SK-N-SH (cell line): ENCODE measurements at regions not wholly inside any gene's neighbourhood (a gene's known extent, or its start where the extent isn't known, plus 50 kb on each side); places are given as distances from the start of the nearest gene placed in this dataset.

Experiments used
- CTCF ChIA-PET: fragments of 300-600, 350-600 bp; formaldehyde crosslinking; extraction: SDS; loops from one replicate; lab custom pipeline; 2021; lab: Yijun Ruan, JAX
- POLR2A ChIA-PET: fragments of 350-600 bp; sonication (Branson Sonifier 250); formaldehyde crosslinking; extraction: SDS; loops from one replicate; lab custom pipeline; 2020; ENCODE audit warnings: antibody characterized with exemption, inconsistent platforms; lab: Yijun Ruan, JAX
- DNase-seq: peaks from one replicate; pipeline ENCODE4 v3.0.0; 2012
- H2AFZ ChIP-seq: fragments of 200-600 bp; sonication (generic); 2 replicates; pipeline ENCODE4 v1.8.1; 2016; ENCODE audit warnings: antibody characterized with exemption, mild to moderate bottlenecking, low read depth
- H3F3A ChIP-seq: fragments of 200-600 bp; sonication (generic); replicated peaks from 2 replicates; pipeline ENCODE3; 2016; ENCODE audit warnings: antibody characterized with exemption, mild to moderate bottlenecking; ENCODE audit not compliant: insufficient read depth
- H3K27ac ChIP-seq, 2 experiments: fragments of 200-500 bp in 1 of 2; fragments of 200-600 bp in 1 of 2; sonication (Bioruptor generic) in 1 of 2; sonication (generic), shearing (Covaris generic) in 1 of 2; 2 replicates each; pipeline versions ENCODE4 v1.5.1 to v1.6.1; 2014 to 2016; ENCODE audit warnings: low read depth in 2 of 2, inconsistent platforms in 1 of 2, low read length in 1 of 2, mild to moderate bottlenecking in 1 of 2, mixed read lengths in 1 of 2
- H3K27me3 ChIP-seq: fragments of 200-600 bp; sonication (generic), shearing (Covaris generic); 2 replicates; pipeline ENCODE4 v1.6.1; 2016; ENCODE audit warnings: mixed run types; ENCODE audit not compliant: insufficient read depth
- H3K36me3 ChIP-seq, 2 experiments: fragments of 200-500 bp in 1 of 2; fragments of 200-600 bp in 1 of 2; sonication (Bioruptor generic) in 1 of 2; sonication (generic) in 1 of 2; replicated peaks in 1 of 2; 2 replicates each; pipeline versions ENCODE3 to v1.5.1; 2014 to 2016; ENCODE audit warnings: low read length in 1 of 2, mild to moderate bottlenecking in 1 of 2; ENCODE audit not compliant: insufficient read depth in 2 of 2, control insufficient read depth in 1 of 2
- H3K4me1 ChIP-seq, 2 experiments: fragments of 200-500 bp in 1 of 2; fragments of 200-600 bp in 1 of 2; sonication (Bioruptor generic) in 1 of 2; sonication (generic), shearing (Covaris generic) in 1 of 2; 2 replicates each; pipeline versions ENCODE4 v1.5.1 to v1.6.1; 2014 to 2016; ENCODE audit warnings: low read depth in 1 of 2, low read length in 1 of 2, mixed run types in 1 of 2; ENCODE audit not compliant: insufficient read depth in 2 of 2, control insufficient read depth in 1 of 2
- H3K4me2 ChIP-seq: fragments of 200-600 bp; sonication (generic), shearing (Covaris generic); 2 replicates; pipeline ENCODE4 v1.6.1; 2017; ENCODE audit warnings: mixed run types
- H3K4me3 ChIP-seq, 2 experiments: fragments of 200-500 bp in 1 of 2; fragments of 200-600 bp in 1 of 2; sonication (Bioruptor generic) in 1 of 2; sonication (generic), shearing (Covaris generic) in 1 of 2; 2 replicates each; pipeline versions ENCODE4 v1.5.1 to v1.8.1; 2014 to 2016; ENCODE audit warnings: low read depth in 2 of 2, inconsistent platforms in 1 of 2, low read length in 1 of 2, mild to moderate bottlenecking in 1 of 2, mixed read lengths in 1 of 2, moderate library complexity in 1 of 2
- H3K79me2 ChIP-seq: fragments of 200-600 bp; sonication (generic); 2 replicates; pipeline ENCODE4 v1.8.1; 2017; ENCODE audit warnings: mild to moderate bottlenecking; ENCODE audit not compliant: insufficient read depth
- H3K9ac ChIP-seq: fragments of 200-600 bp; sonication (generic); 2 replicates; pipeline ENCODE4 v1.6.1; 2017; ENCODE audit warnings: mixed run types
- H3K9me2 ChIP-seq: fragments of 200-600 bp; sonication (generic); 2 replicates; pipeline ENCODE4 v1.6.1; 2017; ENCODE audit warnings: mixed run types
- H3K9me3 ChIP-seq: fragments of 200-600 bp; sonication (generic); 2 replicates; pipeline ENCODE4 v1.6.1; 2017; ENCODE audit warnings: mixed run types, mild to moderate bottlenecking, moderate library complexity
- H4K20me1 ChIP-seq: fragments of 200-600 bp; sonication (generic); 2 replicates; pipeline ENCODE4 v1.6.1; 2017; ENCODE audit warnings: mild to moderate bottlenecking, mixed run types; ENCODE audit not compliant: insufficient read depth
- CHD2 ChIP-seq: fragments of 150-350 bp; IDR thresholded peaks from 2 replicates; pipeline ENCODE4 v1.6.1; 2018; ENCODE audit warnings: low read length; ENCODE audit not compliant: partially characterized antibody
- ELF1 ChIP-seq: IDR thresholded peaks from 2 replicates; pipeline ENCODE4 v1.4.0; 2012
- EZH2phosphoT487 ChIP-seq: fragments of 200-600 bp; sonication (generic); IDR thresholded peaks from 2 replicates; pipeline ENCODE4 v1.6.1; 2017; ENCODE audit warnings: low read depth, mixed run types, mild to moderate bottlenecking, antibody characterized with exemption, moderate library complexity, borderline replicate concordance
- GATA2 ChIP-seq: sonication (generic); formaldehyde crosslinking; IDR thresholded peaks from 2 replicates; pipeline ENCODE4 v1.5.0; 2020; ENCODE audit warnings: mild to moderate bottlenecking, missing genetic modification reagents
- IRF3 ChIP-seq: fragments of 150-350 bp; IDR thresholded peaks from 2 replicates; pipeline ENCODE4 v1.6.1; 2016; ENCODE audit warnings: mild to moderate bottlenecking, low read depth, low read length
- JUND ChIP-seq: IDR thresholded peaks from 2 replicates; pipeline ENCODE4 v1.4.0; 2012
- MEF2A ChIP-seq: IDR thresholded peaks from 2 replicates; pipeline ENCODE4 v1.4.0; 2012; ENCODE audit warnings: low read depth, borderline replicate concordance
- MXI1 ChIP-seq: IDR thresholded peaks from 2 replicates; pipeline ENCODE4 v1.6.1; 2012; ENCODE audit warnings: mild to moderate bottlenecking, low read depth, low read length, improper control_type of control experiment
- POLR2AphosphoS5 ChIP-seq: IDR thresholded peaks from 2 replicates; pipeline ENCODE4 v1.6.1; 2012; ENCODE audit warnings: low read depth, low read length
- SMC3 ChIP-seq: IDR thresholded peaks from 2 replicates; pipeline ENCODE4 v1.6.1; 2012; ENCODE audit warnings: low read depth, low read length, improper control_type of control experiment
- TEAD4 ChIP-seq: IDR thresholded peaks from 2 replicates; pipeline ENCODE4 v1.4.0; 2012; ENCODE audit warnings: mild to moderate bottlenecking, borderline replicate concordance; ENCODE audit not compliant: insufficient read depth
- WGBS: methylation state at CpG from one replicate; pipeline ENCODE4 v1.1.6; 2017; ENCODE audit warnings: low lambda C conversion rate; 5-methylcytosine and 5-hydroxymethylcytosine counted together
- TF ChIP-seq, protein P1 (sequence below): fragments of 150-350 bp; IDR thresholded peaks from 2 replicates; pipeline ENCODE4 v1.6.1; 2017; ENCODE audit warnings: antibody characterized with exemption, low read length, low read depth, borderline replicate concordance

GRCh38 chr3:103705641-103706040, 1270.8 kb downstream of the ZPLD1 start:
- Histone ChIP-seq H3K9me3 (no peaks in the 10 kb centered on the region), H3K9ac (no peak overlapping the region), H3K27ac (peak overlapping the region in 1 of 2 experiments; percentile 22; a peak in 1 of 4 replicates), H3K27me3 (no peaks in the 10 kb centered on the region), H4K20me1 (no peaks in the 10 kb centered on the region), H3K4me3 (no peak overlapping the region), H3F3A (no peaks in the 10 kb centered on the region), H3K79me2 (no peaks in the 10 kb centered on the region), H3K9me2 (no peaks in the 10 kb centered on the region; the same call in 1 of the 2 replicates), H3K4me2 (no peak overlapping the region), H3K4me1 (no peaks in the 10 kb centered on the region; a peak in 1 of 4 replicates), H2AFZ (no peak overlapping the region), H3K36me3 (no peaks in the 10 kb centered on the region)
- DNase-seq = no peak
- TF ChIP-seq GATA2 (CRISPR knock-in tag) (no peak), MXI1 (no peak), EZH2phosphoT487 (no peak)
- CTCF ChIA-PET = no interaction called here
- 54% methylated on average over 2 of the region's 2 CpGs for WGBS
- POLR2A ChIA-PET = no interaction called here

GRCh38 chr3:103706671-103707070, 1271.9 kb downstream of the ZPLD1 start:
- Histone ChIP-seq H3K4me2 (no peak overlapping the region), H3K27ac (peak overlapping the region in 1 of 2 experiments; percentile 39; a peak in 1 of 4 replicates), H2AFZ (no peak overlapping the region), H3K27me3 (no peaks in the 10 kb centered on the region), H3K36me3 (no peaks in the 10 kb centered on the region), H3K4me3 (no peak overlapping the region), H3K4me1 (no peaks in the 10 kb centered on the region; a peak in 1 of 4 replicates), H3K9me2 (no peaks in the 10 kb centered on the region; the same call in 1 of the 2 replicates), H4K20me1 (no peaks in the 10 kb centered on the region), H3F3A (peaks cover 3% of the 10 kb centered on the region), H3K9me3 (no peaks in the 10 kb centered on the region), H3K9ac (no peak overlapping the region), H3K79me2 (no peaks in the 10 kb centered on the region)
- POLR2A ChIA-PET = no interaction called here
- TF ChIP-seq POLR2AphosphoS5 = no peak
- no peak for TF ChIP-seq SMC3
- no peak for TF ChIP-seq JUND
- TF ChIP-seq, protein P1, sequence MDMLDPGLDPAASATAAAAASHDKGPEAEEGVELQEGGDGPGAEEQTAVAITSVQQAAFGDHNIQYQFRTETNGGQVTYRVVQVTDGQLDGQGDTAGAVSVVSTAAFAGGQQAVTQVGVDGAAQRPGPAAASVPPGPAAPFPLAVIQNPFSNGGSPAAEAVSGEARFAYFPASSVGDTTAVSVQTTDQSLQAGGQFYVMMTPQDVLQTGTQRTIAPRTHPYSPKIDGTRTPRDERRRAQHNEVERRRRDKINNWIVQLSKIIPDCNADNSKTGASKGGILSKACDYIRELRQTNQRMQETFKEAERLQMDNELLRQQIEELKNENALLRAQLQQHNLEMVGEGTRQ = no peak
- no peak for TF ChIP-seq IRF3
- TF ChIP-seq CHD2 = no peak
- TF ChIP-seq MXI1 = no peak
- TF ChIP-seq TEAD4 = no peak
- TF ChIP-seq MEF2A = no peak
- TF ChIP-seq ELF1 = no peak
- CTCF ChIA-PET = no interaction called here
- DNase-seq = no peak
- WGBS = 81% methylated on average over 1 of the region's 1 CpG
